A673 (cell line): ENCODE measurements at regions not wholly inside any gene's neighbourhood (a gene's known extent, or its start where the extent isn't known, plus 50 kb on each side); places are given as distances from the start of the nearest gene placed in this dataset.

Experiments used
- CTCF ChIP-seq: fragments of 300-800, 200-600 bp; sonication (generic); conservative IDR thresholded peaks from 2 replicates; pipeline ENCODE4 v1.5.1; 2017; ENCODE audit warnings: low read depth, mild to moderate bottlenecking, antibody characterized with exemption, low read length, moderate library complexity, mixed read lengths
- EZH2 ChIP-seq: fragments of 200-600 bp; sonication (generic); IDR thresholded peaks from 2 replicates; pipeline ENCODE4 v1.6.1; 2017; ENCODE audit warnings: borderline replicate concordance, low read depth, mild to moderate bottlenecking, mixed read lengths, antibody characterized with exemption, low read length; ENCODE audit not compliant: poor library complexity, severe bottlenecking

- TF ChIP-seq CTCF = no peak
- TF ChIP-seq EZH2 = no peak
Observed at GRCh38 chr4:147396105-147396504, 84.8 kb upstream of the EDNRA start.
